ENCODE measurements at regions not wholly inside any gene's neighbourhood (a gene's known extent, or its start where the extent isn't known, plus 50 kb on each side); places are given as distances from the start of the nearest gene placed in this dataset.
A peak's percentile ranks its signal among the peaks of the same experiment; 100 is the strongest.

DNA sequence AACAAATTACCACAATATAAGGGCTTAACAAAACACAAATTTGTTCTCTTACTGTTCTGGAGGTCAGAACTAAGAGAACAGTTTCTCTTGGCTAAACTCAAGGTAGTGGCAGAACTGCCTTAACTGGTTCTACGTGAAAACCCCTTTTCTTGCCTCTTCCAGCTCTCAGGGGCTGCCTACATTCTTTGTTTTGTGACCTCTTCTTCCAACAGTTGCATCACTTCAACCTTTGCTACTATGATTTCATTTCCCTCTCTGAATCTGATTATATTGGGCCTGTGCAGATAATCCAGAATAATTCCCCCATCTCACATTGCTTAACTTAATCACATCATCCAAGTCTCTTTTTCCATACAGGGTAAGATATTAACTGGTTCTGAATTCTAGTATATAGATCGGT is 624.6 kb downstream of the ZPLD1 start:
- Mint-ChIP-seq H3K4me3 (no peak overlapping the region), H3K36me3 (no peaks in the 10 kb centered on the region), H3K4me1 (peaks cover 4% of the 10 kb centered on the region), H3K27me3 (ENCODE audit: insufficient read depth, low read depth) (no peaks in the 10 kb centered on the region), H3K9me3 (no peaks in the 10 kb centered on the region), H3K27ac (no peak overlapping the region)
- Histone ChIP-seq H3K36me3 (no peaks in the 10 kb centered on the region), H3K9ac (no peak overlapping the region), H2AFZ (replicated peaks) (no peak overlapping the region), H3K27me3 (no peaks in the 10 kb centered on the region), H3K79me2 (ENCODE audit: low read depth) (no peaks in the 10 kb centered on the region), H4K20me1 (ENCODE audit: low read depth) (no peaks in the 10 kb centered on the region), H3K4me2 (no peak overlapping the region), H3K9me3 (ENCODE audit: low read depth) (no peaks in the 10 kb centered on the region), H3K4me3 (no peak overlapping the region), H3K27ac (no peak overlapping the region), H3K4me1 (peaks cover 4% of the 10 kb centered on the region), H3F3A (ENCODE audit: low read depth) (no peaks in the 10 kb centered on the region)
- DNase-seq (ENCODE audit: low spot score), result no peak
- TF ChIP-seq EZH2phosphoT487 (IDR thresholded peaks at IDR 0.05) (no peak), EZH2 (IDR thresholded peaks at IDR 0.05) (no peak), CTCF (IDR thresholded peaks at IDR 0.05) (no peak)

GRCh38 chr3:103060242-103060641 is 625.4 kb downstream of the ZPLD1 start:
- Mint-ChIP-seq H3K9me3 (no peaks in the 10 kb centered on the region), H3K27me3 (ENCODE audit: insufficient read depth, low read depth) (no peaks in the 10 kb centered on the region), H3K36me3 (no peaks in the 10 kb centered on the region), H3K4me3 (no peak overlapping the region), H3K27ac (no peak overlapping the region), H3K4me1 (peaks cover 4% of the 10 kb centered on the region)
- H3K4me2 ChIP-seq, result no peak overlapping the region
- no peaks in the 10 kb centered on the region for H3K36me3 ChIP-seq
- H3K9ac ChIP-seq, result no peak overlapping the region
- H3K79me2 ChIP-seq (ENCODE audit: low read depth), result no peaks in the 10 kb centered on the region
- no peaks in the 10 kb centered on the region for H4K20me1 ChIP-seq (ENCODE audit: low read depth)
- H2AFZ ChIP-seq (replicated peaks), result no peak overlapping the region
- H3K9me3 ChIP-seq (ENCODE audit: low read depth), result no peaks in the 10 kb centered on the region
- TF ChIP-seq CTCF (IDR thresholded peaks at IDR 0.05) (no peak), EZH2phosphoT487 (IDR thresholded peaks at IDR 0.05) (no peak), EZH2 (IDR thresholded peaks at IDR 0.05) (no peak)
- no peak overlapping the region for H3K4me3 ChIP-seq
- H3K27me3 ChIP-seq, result no peaks in the 10 kb centered on the region
- H3K4me1 ChIP-seq, result peaks cover 4% of the 10 kb centered on the region
- no peaks in the 10 kb centered on the region for H3F3A ChIP-seq (ENCODE audit: low read depth)
- H3K27ac ChIP-seq, result no peak overlapping the region
- DNase-seq (ENCODE audit: low spot score), result no peak

DNA sequence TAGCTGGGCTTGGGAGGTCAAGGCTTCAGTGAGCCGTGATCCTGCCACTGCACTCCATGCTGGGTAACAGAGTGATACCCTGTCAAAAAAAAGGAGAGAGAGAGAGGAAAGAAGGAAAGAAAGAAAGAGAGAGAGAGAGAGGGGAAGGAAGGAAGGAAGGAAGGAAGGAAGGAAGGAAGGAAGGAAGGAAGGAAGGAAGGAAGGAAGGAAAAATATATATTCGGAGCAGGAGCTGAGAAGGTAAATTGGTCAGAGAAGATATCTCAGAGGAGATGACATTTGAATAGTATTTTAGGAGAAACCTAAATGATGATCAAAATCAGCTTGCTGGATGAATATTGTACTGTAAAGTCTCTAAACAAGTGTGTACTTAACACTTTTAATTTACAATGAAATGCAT is 633.1 kb downstream of the ZPLD1 start:
- Mint-ChIP-seq H3K27ac (no peak overlapping the region), H3K36me3 (no peaks in the 10 kb centered on the region)
- TF ChIP-seq CTCF (IDR thresholded peaks at IDR 0.05), result no peak

GRCh38 chr3:103075282-103075681 is 640.5 kb downstream of the ZPLD1 start:
- Mint-ChIP-seq H3K4me1 (no peaks in the 10 kb centered on the region), H3K9me3 (no peaks in the 10 kb centered on the region), H3K27ac (no peak overlapping the region), H3K4me3 (no peak overlapping the region), H3K27me3 (ENCODE audit: insufficient read depth, low read depth) (no peaks in the 10 kb centered on the region), H3K36me3 (no peaks in the 10 kb centered on the region)
- no peak for DNase-seq (ENCODE audit: low spot score)
- no peak overlapping the region for H3K27ac ChIP-seq
- H3K4me3 ChIP-seq, result no peak overlapping the region
- H3K4me1 ChIP-seq, result no peaks in the 10 kb centered on the region
- H3K79me2 ChIP-seq (ENCODE audit: low read depth), result no peaks in the 10 kb centered on the region
- no peaks in the 10 kb centered on the region for H3F3A ChIP-seq (ENCODE audit: low read depth)
- H4K20me1 ChIP-seq (ENCODE audit: low read depth), result no peaks in the 10 kb centered on the region
- H3K36me3 ChIP-seq, result no peaks in the 10 kb centered on the region
- H3K4me2 ChIP-seq, result no peak overlapping the region
- no peak overlapping the region for H3K9ac ChIP-seq
- TF ChIP-seq CTCF (IDR thresholded peaks at IDR 0.05), result no peak
- TF ChIP-seq EZH2phosphoT487 (IDR thresholded peaks at IDR 0.05), result no peak
- TF ChIP-seq EZH2 (IDR thresholded peaks at IDR 0.05), result no peak
- H3K27me3 ChIP-seq, result no peaks in the 10 kb centered on the region
- H2AFZ ChIP-seq (replicated peaks), result peak overlapping the region; percentile 59
- H3K9me3 ChIP-seq (ENCODE audit: low read depth), result no peaks in the 10 kb centered on the region

More for the DNA sequence above, 633.1 kb downstream of the ZPLD1 start:
- H3K9me3 Mint-ChIP-seq, result no peaks in the 10 kb centered on the region
- DNase-seq (ENCODE audit: low spot score), result no peak
- H3K79me2 ChIP-seq (ENCODE audit: low read depth), result no peaks in the 10 kb centered on the region
- no peaks in the 10 kb centered on the region for H3K27me3 ChIP-seq
- no peaks in the 10 kb centered on the region for H3K9me3 ChIP-seq (ENCODE audit: low read depth)
- no peaks in the 10 kb centered on the region for H3F3A ChIP-seq (ENCODE audit: low read depth)
- H2AFZ ChIP-seq (replicated peaks), result no peak overlapping the region
- H3K9ac ChIP-seq, result no peak overlapping the region
- H3K36me3 ChIP-seq, result no peaks in the 10 kb centered on the region
- H3K4me3 ChIP-seq, result no peak overlapping the region
- no peaks in the 10 kb centered on the region for H3K27me3 Mint-ChIP-seq (ENCODE audit: insufficient read depth, low read depth)
- H3K4me3 Mint-ChIP-seq, result no peak overlapping the region
- no peaks in the 10 kb centered on the region for H3K4me1 Mint-ChIP-seq
- no peak overlapping the region for H3K27ac ChIP-seq
- no peak overlapping the region for H3K4me2 ChIP-seq
- H4K20me1 ChIP-seq (ENCODE audit: low read depth), result no peaks in the 10 kb centered on the region
- H3K4me1 ChIP-seq, result no peaks in the 10 kb centered on the region

Data from neural progenitor cell (in vitro differentiated cells).